Ectodermal cell (in vitro differentiated cells): ENCODE measurements at regions not wholly inside any gene's neighbourhood (a gene's known extent, or its start where the extent isn't known, plus 50 kb on each side); places are given as distances from the start of the nearest gene placed in this dataset.

ENCODE experiments used
- H3K27ac ChIP-seq: 2 replicates; pipeline ENCODE4 v1.7.0; 2013; ENCODE audit warnings: mild to moderate bottlenecking, low read depth, low read length; ENCODE audit not compliant: insufficient read depth, poor library complexity, severe bottlenecking
- H3K27me3 ChIP-seq: 2 replicates; pipeline ENCODE4 v1.7.0; 2013; ENCODE audit warnings: mild to moderate bottlenecking, low read length; ENCODE audit not compliant: insufficient read depth, control insufficient read depth, poor library complexity, severe bottlenecking
- H3K36me3 ChIP-seq: one replicate; pipeline ENCODE4 v1.7.0; 2013; ENCODE audit warnings: low read length; ENCODE audit not compliant: control insufficient read depth, insufficient read depth
- H3K4me1 ChIP-seq: one replicate; pipeline ENCODE4 v1.7.0; 2013; ENCODE audit warnings: low read length; ENCODE audit not compliant: control insufficient read depth, insufficient read depth
- H3K4me3 ChIP-seq: 2 replicates; pipeline ENCODE4 v1.7.0; 2013; ENCODE audit warnings: low read depth, low read length, control low read depth; ENCODE audit not compliant: insufficient read depth
- H3K9me3 ChIP-seq: 2 replicates; pipeline ENCODE4 v1.7.0; 2013; ENCODE audit warnings: mild to moderate bottlenecking, low read length, moderate library complexity; ENCODE audit not compliant: control insufficient read depth
- WGBS, 2 experiments: methylation state at CpG; one replicate each; pipeline ENCODE4 v1.1.7; 2013; ENCODE audit warnings: missing lambda C conversion rate in 2 of 2; 5-methylcytosine and 5-hydroxymethylcytosine counted together

DNA sequence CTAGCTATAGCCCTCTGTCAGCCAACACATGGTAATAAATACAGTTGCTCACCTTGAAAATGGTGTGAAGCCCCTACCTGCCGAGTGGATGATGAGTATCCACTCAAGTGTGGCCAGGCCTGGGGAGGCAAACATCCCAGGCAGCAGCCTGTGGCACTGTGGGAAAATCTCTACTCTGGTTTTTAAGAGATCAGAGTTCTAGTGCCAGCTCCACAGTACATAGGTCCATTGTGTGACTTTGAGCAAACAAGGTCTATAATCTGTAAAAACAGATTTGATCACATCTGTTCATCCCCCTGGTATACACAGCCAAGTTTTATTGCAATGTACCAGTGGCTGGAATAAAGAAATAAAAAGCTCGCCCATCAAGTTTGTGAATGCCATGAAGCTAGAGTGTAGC, 82.7 kb upstream of the ARMC2 start:
- Histone ChIP-seq H3K27ac (no peak overlapping the region), H3K4me3 (no peak overlapping the region), H3K36me3 (no peaks in the 10 kb centered on the region), H3K9me3 (no peaks in the 10 kb centered on the region), H3K27me3 (peaks cover 3% of the 10 kb centered on the region), H3K4me1 (no peaks in the 10 kb centered on the region)
- WGBS, 2 experiments, result 94 to 97% methylated on average over 2 of the region's 2 CpGs

- no peak overlapping the region for H3K4me3 ChIP-seq
- 90 to 95% methylated on average over 5 of the region's 5 CpGs for WGBS, 2 experiments
- H3K9me3 ChIP-seq, result no peaks in the 10 kb centered on the region
- no peaks in the 10 kb centered on the region for H3K36me3 ChIP-seq
- H3K27me3 ChIP-seq, result peaks cover 3% of the 10 kb centered on the region
- H3K4me1 ChIP-seq, result no peaks in the 10 kb centered on the region
- no peak overlapping the region for H3K27ac ChIP-seq
Measured at GRCh38 chr6:108766419-108766818, 81.8 kb upstream of the ARMC2 start.

DNA sequence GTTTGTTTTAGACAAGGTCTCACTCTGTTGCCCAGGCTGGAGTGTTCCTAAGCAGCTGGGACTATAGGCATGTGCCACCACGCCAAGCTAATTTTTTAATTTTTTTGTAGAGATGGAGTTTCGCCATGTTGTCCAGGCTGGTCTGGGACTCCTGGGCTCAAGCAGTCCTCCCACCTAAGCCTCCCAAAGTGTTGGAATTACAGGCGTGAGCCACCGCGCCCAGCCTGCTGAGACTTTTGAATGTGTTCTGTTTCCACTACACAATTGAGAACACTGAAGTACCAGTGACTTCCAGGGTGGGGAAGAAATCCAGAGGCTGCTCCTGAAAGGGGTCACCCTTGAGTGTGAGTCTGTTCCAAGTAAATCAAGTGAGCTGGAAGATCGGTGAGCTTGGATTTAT, 81.3 kb upstream of the ARMC2 start:
- H3K27ac ChIP-seq, result no peak overlapping the region
- peaks cover 3% of the 10 kb centered on the region for H3K27me3 ChIP-seq
- H3K9me3 ChIP-seq, result no peaks in the 10 kb centered on the region
- 92 to 95% methylated on average over 6 of the region's 6 CpGs for WGBS, 2 experiments
- no peaks in the 10 kb centered on the region for H3K4me1 ChIP-seq
- no peak overlapping the region for H3K4me3 ChIP-seq
- H3K36me3 ChIP-seq, result no peaks in the 10 kb centered on the region

DNA sequence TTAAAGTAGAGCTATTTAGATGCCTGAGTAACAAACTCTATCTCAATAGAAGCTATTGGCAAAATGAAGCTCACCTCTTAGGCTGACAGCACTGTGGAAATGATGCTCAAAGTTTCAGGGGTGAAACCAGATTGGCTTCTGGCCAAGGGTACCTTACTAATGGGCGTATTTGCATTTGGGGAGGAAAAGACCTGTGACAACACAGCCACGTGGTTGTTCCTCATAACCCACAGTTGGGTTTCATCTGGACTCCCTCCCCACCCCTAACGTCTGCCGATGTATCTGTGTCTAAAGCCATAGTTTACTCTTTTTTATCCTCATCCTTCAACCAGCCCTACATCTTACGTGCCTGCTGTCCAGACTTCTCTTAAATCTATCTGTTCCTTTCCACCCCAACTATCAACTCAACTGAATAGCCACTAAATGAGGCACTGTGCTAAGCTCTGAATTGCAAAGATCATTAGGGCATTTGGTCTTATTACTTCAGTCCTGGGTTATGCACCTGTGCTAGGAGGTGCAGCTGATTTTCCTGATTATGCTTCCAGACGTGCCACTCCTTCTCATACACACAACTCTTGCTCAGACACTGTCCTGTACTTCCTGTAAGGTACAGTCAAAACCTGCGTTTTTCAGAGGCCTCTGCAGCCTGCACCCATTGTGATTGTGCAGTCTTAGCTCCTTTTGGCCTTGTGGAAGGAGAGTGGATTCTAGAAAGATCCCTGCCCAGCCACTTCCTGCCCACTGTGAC, 80.6 kb upstream of the ARMC2 start:
- Histone ChIP-seq H3K36me3 (no peaks in the 10 kb centered on the region), H3K4me3 (no peak overlapping the region), H3K27me3 (peaks cover 3% of the 10 kb centered on the region), H3K27ac (no peak overlapping the region), H3K4me1 (no peaks in the 10 kb centered on the region), H3K9me3 (no peaks in the 10 kb centered on the region)
- WGBS, 2 experiments, result 89 to 90% methylated on average over 7 of the region's 7 CpGs

DNA sequence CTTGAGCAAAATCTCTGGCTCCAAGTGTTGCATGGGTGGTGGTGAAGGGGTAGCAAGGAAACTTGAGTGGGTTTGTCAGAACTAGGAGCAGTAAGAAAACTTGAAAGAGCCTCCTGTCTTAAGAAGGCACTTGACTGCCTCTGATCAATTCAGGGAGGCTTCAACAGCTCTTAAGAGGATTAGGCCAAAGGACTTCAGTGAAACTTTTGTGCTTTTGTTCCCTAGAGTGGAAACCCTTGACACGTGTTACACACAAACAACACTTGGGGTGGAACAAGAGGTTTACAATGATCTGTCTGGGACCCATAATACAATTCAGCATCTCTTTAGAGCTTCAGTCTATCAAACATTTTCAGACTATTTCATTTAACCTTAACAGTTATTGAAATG, 80.1 kb upstream of the ARMC2 start:
- no peak overlapping the region for H3K27ac ChIP-seq
- H3K36me3 ChIP-seq, result no peaks in the 10 kb centered on the region
- peaks cover 3% of the 10 kb centered on the region for H3K27me3 ChIP-seq
- H3K9me3 ChIP-seq, result no peaks in the 10 kb centered on the region
- H3K4me1 ChIP-seq, result no peaks in the 10 kb centered on the region
- H3K4me3 ChIP-seq, result no peak overlapping the region
- WGBS, 2 experiments, result 41% methylated on average over 1 of the region's 1 CpG

DNA sequence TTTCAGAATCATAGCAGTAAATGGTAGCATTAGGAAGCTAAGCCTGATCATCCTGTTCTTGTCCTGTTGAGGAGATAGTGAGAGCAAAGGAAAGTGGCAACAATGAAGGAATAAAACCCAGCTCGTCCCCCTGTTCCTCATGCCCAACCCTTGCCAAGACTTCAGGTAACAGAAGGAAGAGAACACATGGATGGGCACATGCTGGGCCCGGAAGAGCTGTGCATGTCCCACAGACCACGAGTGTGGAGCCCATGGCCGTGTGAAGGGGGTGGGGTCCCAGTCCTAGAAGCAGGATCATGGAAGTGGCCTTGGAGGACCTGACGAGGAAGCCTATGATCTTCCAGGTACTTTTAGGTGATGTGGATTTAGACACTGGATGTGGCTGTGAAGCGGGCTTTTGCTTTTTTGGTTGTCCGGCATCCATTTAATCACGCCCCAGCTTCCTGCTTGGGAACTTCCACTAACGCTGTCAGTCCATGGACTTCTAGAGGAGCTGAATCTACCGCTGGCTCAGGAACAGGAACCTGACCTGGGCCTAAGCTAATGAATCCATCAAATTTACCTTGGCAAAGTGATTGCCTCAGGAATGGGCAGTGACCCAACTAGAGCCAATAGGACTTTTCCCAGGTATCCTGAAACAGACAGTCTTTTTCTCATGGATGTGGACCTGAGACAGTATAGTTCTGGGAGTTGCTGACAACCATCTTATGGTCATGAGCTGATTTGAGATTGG, 79.3 kb upstream of the ARMC2 start:
- H3K27ac ChIP-seq, result no peak overlapping the region
- H3K4me3 ChIP-seq, result no peak overlapping the region
- 90 to 91% methylated on average over 10 of the region's 10 CpGs for WGBS, 2 experiments
- H3K36me3 ChIP-seq, result no peaks in the 10 kb centered on the region
- H3K4me1 ChIP-seq, result no peaks in the 10 kb centered on the region
- no peaks in the 10 kb centered on the region for H3K9me3 ChIP-seq
- peaks cover 3% of the 10 kb centered on the region for H3K27me3 ChIP-seq

GRCh38 chr6:108771421-108771820, 76.8 kb upstream of the ARMC2 start:
- H3K27me3 ChIP-seq, result peaks cover 3% of the 10 kb centered on the region
- WGBS, 2 experiments, result 91 to 93% methylated on average over 1 of the region's 1 CpG
- no peaks in the 10 kb centered on the region for H3K9me3 ChIP-seq
- H3K36me3 ChIP-seq, result no peaks in the 10 kb centered on the region
- H3K27ac ChIP-seq, result no peak overlapping the region
- no peaks in the 10 kb centered on the region for H3K4me1 ChIP-seq
- no peak overlapping the region for H3K4me3 ChIP-seq

DNA sequence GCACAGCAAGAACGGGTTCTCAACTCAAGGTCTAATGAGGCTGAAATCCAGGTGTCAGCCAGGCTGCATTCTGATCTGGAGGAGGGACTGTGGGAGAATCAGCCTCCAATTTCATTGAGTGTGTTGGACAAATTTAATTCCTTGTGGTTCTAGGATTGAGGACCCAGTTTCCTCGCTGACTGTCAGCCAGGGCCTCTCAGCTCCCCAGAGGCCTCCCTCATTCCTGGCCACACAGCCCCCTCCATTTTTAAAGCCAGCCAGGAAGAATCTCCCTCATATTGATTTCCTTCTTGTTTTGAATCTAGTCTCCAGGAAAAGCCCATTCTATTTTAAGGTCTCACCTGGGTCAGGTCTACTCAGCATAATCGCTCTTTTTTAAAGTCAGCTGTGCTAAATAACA, 73.7 kb upstream of the ARMC2 start:
- Histone ChIP-seq H3K4me1 (no peaks in the 10 kb centered on the region), H3K36me3 (no peaks in the 10 kb centered on the region), H3K27ac (no peak overlapping the region), H3K27me3 (no peaks in the 10 kb centered on the region), H3K4me3 (no peak overlapping the region), H3K9me3 (no peaks in the 10 kb centered on the region)
- WGBS, 2 experiments, result 93 to 100% methylated on average over 3 of the region's 3 CpGs

- H3K36me3 ChIP-seq, result no peaks in the 10 kb centered on the region
- H3K4me3 ChIP-seq, result no peak overlapping the region
- H3K9me3 ChIP-seq, result no peaks in the 10 kb centered on the region
- whole genome bisulfite sequencing, 2 experiments, result 81% methylated on average over 4 to 5 of the region's 5 CpGs
- H3K4me1 ChIP-seq, result peaks cover 6% of the 10 kb centered on the region
- H3K27me3 ChIP-seq, result peaks cover 23% of the 10 kb centered on the region
- H3K27ac ChIP-seq, result no peak overlapping the region
Measured at GRCh38 chr6:108777536-108777935, 70.7 kb upstream of the ARMC2 start.

- H3K36me3 ChIP-seq, result no peaks in the 10 kb centered on the region
- no peak overlapping the region for H3K27ac ChIP-seq
- 79 to 80% methylated on average over 7 of the region's 7 CpGs for WGBS, 2 experiments
- H3K9me3 ChIP-seq, result no peaks in the 10 kb centered on the region
- no peak overlapping the region for H3K4me3 ChIP-seq
- H3K27me3 ChIP-seq, result peaks cover 34% of the 10 kb centered on the region
- peaks cover 6% of the 10 kb centered on the region for H3K4me1 ChIP-seq
Measured at GRCh38 chr6:108778421-108779186, 69.6 kb upstream of the ARMC2 start.
